ENCODE measurements at regions not wholly inside any gene's neighbourhood (a gene's known extent, or its start where the extent isn't known, plus 50 kb on each side); places are given as distances from the start of the nearest gene placed in this dataset.

- TF ChIP-seq POLR2A (IDR thresholded peaks at IDR 0.05) (no peak), POLR2AphosphoS5 (IDR thresholded peaks at IDR 0.05) (no peak)
Measured at GRCh38 chr12:69002969-69003368, 70.0 kb upstream of the CPM start.
